GM21723 (cell line): ENCODE measurements at regions not wholly inside any gene's neighbourhood (a gene's known extent, or its start where the extent isn't known, plus 50 kb on each side); places are given as distances from the start of the nearest gene placed in this dataset.
"Not testable (repeated sequence)": the region's sequence is repeated elsewhere in the genome, so short reads cannot be mapped to it uniquely, and the experiment has no call there.

Experiments used
- ATAC-seq: cut with Tn5 transposase; IDR thresholded peaks from one replicate; pipeline ENCODE4 v1.9.1; 2021; ENCODE audit warnings: mild to moderate bottlenecking, moderate library complexity; ENCODE audit not compliant: unreplicated experiment

DNA sequence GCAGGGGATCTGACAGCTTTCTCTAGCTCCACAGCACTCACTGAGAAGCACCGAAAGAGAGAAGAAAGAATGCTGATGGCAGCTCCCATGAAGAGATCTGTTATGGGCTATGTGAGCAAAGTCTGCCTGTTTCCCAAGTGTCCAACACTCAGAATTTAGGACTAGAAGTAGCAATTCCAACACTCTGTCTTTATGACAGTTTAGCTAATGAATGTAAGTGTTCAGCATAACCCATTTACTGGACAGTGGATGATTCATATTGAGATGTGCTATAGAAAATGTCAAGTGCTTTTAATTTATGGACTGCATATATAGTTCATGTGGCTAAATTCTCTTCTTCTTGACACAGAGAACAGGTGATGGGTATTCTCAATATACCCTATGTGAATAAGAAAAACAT, 683.1 kb upstream of the ZNF608 start:
- no peak for ATAC-seq

DNA sequence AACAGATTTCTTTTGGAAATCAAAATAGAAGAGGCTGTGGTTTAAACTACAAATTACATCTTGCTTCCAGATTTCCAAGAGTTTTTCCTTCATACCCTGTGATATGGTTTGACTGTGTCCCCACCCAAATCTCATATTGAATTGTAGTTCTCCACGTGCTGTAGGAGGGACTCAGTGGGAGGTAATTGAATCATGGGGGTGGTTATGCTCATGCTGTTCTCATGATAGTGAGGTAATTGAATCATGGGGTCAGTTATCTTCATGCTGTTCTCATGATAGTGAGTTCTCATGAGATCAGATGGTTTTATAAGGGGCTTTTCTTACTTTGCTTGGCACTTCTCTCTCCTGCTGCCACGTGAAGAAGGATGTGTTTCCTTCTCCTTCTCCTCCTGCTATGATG, 687.0 kb upstream of the ZNF608 start:
- ATAC-seq = no peak

DNA sequence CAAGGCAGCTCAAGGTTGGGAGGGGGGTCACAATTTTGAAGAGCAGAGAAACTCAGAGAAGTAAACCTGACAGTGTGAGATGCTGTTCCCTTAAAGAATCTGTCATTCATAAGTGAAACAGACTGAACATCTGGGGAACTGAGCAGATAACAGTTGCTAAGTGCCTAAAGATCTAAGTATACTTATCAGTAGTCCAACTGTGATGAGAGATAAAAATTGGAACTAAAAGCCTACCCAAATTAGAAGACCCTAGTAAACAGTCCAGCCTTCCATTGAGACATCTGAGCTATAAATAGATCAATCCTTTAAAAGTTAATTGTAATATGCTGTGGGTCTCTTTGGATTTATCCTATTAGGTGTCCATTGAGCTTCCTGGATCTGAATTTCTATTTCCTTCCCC, 692.8 kb upstream of the ZNF608 start:
- no peak for ATAC-seq

DNA sequence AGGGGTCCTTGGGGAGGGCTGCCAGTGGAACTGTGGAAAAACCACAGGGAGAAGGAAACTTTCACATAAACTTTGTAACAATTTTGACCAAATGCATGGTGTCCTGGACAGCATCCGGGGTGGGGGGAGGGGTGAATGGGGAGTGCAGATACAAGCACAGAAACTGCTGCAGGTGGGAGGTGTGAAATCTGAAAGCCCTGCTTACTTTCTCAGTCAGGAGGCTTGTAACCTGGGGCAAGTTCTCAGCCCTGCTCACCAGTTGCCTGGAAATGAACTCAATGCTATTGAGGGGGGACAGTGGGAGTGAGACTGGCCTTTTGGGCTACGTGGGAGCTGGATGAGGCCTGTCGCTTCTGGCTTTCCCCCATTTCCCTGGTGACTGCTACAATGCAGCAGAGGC, 694.5 kb upstream of the ZNF608 start:
- ATAC-seq = no peak

DNA sequence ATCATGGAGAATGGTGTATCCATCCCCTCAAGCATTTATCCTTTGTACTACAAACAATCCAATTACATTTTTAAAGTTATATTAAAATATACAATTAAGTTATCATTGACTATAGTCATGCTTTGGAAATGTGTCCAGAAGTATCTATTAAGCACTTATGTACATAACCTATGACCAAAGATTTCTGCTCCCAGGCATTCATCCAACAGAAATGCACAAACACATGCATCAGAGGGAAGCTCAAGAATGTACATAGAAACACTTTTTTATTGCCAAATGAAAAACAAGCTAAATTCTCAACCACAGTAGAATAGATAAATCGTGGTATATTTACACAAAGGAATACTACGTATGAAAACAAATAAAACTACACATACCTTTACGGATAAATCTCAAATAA, 700.5 kb upstream of the ZNF608 start:
- no peak for ATAC-seq

DNA sequence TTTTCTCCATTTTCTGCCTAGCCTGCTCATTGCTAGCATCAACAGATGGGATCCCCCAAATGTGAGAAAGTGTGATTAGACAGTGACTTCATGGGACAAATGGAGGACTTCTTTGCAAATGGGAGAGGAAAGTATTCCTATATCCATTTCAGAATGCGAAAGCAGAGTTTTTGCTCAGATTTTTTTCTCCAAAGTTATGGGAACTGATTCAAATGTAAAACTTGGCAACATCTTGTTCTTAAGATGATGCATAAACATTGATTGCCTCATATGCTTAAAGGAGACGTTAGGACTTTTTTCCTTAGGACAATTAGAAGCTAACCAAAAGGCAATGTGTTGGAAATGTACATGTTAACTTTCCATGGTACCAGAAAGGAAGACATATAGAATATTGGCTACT, 704.3 kb upstream of the ZNF608 start:
- no peak for ATAC-seq

DNA sequence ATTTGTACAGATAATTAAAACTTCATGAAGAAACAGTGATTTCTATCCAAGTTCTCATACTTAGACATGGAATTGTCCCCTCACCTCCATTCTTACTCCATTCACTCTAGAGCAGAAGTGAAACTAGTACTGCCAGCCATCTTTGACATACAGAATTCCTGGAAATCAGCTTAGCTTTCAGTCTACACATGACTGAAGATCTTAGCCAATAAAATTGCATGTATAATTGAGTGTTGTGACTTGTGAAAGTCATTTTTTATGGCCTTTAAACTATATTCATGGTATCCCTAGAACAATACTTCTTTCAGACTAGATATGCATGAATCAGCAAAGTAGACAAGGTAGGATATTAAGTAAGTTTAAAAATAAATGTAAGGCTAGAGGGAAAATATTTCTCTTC, 705.2 kb upstream of the ZNF608 start:
- ATAC-seq = no peak

DNA sequence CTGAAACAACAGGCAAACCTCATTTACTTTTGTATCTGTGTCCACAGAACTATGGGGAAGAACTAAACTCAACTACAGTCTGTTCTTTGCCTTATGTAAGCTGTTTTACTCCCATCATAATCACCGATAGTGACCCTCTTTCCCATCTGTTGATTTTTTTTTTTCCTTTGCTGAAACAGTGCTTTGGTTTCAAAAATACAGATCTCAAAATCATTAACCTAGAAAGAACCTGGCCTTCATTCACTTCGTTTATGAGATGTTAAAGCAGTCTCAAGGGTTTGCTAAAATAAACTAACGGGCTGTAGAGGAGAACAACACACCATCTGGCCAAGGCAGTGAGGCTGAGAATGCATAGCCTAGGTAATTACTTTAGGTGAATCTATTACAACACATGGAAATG, 706.6 kb upstream of the ZNF608 start:
- ATAC-seq = no peak

DNA sequence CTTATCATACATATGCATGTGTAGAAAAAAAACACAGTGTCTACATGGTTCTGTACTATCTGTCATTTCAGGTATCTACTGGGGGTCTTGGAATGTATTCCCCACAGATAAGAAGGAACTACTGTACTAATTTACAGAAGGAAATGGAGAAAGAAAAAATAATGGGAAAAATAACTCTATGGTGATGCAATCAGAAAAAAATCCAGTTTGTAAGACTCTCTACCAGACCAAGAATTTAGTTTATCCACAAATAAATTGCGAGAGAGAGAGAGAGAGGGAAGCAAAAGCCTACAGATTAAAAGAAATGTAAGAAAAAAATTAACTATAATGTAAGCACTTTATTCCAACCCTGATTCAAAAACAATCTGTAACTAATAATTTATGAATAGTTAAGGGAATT, 708.6 kb upstream of the ZNF608 start:
- no peak for ATAC-seq

DNA sequence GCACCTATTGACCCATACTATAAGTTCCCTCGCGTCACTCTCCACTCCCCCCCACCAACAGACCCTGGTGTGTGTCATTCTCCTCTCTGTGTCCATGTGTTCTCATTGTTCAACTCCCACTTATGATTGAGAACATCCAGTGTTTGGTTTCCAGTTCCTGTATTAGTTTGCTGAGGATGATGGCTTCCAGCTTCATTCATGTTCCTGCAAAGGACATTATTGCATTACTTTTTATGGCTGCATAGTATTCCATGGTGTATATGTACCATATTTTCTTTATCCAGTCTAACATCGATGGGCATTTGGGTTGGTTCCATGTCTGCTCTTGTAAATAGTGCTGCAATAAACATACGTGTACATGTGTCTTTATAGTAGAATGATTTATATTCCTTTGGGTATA, 709.6 kb upstream of the ZNF608 start:
- ATAC-seq = not testable (repeated sequence)

DNA sequence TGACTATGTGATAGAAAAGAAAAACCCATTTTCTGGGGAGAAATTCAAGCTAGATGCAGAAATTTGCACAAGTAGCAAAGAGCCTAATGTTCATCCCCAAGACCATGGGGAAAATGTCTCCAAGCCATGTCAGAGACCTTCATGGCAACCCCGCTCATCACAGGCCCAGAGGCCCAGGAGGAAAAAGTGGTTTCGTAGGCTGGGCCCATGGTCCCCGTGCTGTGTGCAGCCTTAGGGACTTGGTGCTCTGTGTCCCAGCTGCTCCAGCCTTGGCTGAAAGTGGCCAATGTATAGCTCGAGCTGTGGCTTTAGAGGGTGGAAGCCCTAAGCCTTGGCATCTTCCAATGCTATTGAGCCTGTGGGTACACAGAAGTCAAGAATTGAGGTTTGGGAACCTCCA, 711.2 kb upstream of the ZNF608 start:
- ATAC-seq = no peak

DNA sequence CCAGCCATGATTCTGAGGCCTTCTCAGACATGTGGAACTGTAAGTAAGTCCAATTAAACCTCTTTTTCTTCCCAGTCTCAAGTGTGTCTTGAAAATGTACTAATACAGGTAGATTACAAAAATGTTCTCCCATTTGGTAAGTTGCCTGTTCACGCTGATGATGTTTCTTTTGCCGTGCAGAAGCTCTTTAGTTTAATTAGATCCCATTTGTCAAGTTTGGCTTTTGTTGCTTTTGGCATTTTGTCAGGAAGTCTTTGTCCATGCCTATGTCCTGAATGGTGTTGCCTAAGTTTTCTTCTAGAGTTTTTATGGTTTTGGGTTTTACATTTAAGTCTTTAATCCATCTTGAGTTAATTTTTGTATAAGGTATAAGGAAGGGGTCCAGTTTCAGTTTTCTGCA, 712.5 kb upstream of the ZNF608 start:
- not testable (repeated sequence) for ATAC-seq

DNA sequence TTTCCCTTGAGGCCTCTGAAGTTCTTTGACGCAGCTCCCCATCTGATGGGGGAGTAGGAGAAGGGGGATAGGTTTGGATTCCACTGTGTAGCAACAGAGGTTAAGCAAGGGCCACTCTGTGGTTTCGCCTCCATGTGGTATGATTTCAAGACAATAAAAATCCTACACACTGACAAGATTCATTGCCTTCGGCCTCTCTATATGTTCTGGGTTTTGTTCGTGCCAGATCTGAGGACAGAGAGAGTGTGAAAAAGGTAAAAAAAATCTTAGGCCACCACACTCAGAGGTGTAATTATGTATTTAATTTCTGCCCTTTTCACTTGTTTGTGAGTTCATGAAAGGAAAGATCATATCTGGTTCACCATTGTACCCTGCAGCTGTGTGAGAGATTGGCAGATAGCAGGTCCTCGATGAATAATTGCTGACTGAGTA, 715.2 kb upstream of the ZNF608 start:
- ATAC-seq = no peak

DNA sequence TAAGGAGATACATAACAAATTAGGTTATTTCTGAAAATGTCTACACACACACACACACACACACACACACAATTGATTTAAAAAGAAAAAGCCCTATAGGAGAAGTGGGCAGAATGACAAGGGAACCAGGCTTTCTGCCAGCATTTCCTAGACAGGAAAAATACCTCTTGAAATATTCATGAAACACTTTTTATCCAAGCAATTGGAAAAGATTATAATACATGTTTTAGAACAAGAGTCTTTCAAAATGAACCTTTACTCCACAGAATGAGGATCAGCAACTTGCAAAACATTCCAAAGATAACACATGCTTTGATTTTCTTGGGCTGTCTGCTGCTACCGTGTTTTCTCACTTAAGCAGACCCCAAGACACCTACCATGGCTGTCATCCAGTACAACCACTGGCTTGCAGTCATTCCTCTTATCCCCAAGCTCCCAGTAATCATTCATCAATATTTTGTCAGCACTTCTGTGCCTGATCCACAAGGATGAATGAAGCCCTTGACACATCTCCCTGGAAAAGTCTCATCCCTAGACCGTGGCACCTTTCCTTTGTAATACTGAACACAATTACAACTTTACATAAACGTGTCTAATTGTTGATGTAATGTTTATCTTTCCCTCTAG, 717.1 kb upstream of the ZNF608 start:
- no peak for ATAC-seq

DNA sequence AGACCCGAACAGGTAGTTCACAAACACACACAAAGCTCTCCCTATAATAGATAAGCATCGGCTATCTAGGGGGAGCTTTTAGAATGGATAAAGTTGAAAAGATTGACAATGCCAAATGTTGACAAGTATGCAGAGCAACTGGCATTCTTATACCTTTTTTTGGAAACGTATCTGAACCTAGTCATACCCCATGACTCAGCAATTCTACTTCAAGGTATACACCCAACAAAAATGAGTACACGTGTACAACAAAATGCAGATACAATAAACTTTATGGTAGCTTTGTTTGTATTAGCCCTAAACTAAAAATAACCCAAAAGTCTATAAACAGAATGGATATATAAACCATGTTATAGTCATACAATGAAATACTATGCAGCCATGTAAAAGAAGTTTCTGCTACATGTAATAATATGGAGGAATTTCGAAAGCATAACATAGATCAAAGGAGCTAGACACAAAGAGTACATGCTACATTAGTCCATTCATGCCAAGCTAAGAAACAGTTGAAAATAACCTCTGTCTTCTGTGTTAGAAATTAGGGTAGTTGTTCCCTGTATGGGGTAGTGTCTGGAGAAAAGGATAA, 718.5 kb upstream of the ZNF608 start:
- ATAC-seq = no peak

DNA sequence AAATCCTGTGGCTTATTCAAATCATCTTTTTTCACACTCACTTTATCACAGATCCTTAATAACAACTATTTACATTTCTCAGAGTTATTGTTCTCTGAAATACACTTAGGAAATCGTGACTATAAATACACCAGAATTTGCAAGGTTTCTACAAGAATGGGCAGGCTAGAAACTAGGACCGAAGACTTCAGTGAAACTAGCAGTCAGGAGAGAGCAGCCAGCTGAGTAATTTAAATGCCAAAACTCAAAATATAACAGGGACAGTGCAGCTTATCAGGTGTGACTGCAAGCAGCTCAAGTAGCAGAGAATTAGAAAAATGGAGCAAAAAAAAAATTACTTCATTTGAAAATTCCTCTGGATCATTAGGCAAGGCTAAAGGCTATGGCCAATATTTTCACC, 719.3 kb upstream of the ZNF608 start:
- ATAC-seq = no peak

DNA sequence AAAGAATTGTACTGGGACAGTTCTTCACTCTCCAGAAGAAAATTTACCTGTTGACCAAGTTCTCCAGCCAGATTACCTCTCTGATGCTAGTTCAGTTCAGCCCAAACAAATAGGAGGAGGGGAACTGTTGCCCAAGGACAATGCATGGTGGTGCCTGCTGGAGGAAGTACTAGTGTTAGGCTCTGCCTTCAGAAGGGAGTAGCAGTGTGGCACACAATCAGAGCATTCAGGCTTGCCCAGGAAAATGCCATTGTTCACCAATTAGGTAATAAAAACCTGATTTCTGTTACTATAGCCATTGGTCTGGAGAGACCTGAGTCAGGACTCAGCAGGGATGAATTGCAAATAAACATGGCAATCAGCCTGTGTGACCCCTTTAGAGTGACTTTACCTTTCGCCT, 720.8 kb upstream of the ZNF608 start:
- ATAC-seq = no peak

DNA sequence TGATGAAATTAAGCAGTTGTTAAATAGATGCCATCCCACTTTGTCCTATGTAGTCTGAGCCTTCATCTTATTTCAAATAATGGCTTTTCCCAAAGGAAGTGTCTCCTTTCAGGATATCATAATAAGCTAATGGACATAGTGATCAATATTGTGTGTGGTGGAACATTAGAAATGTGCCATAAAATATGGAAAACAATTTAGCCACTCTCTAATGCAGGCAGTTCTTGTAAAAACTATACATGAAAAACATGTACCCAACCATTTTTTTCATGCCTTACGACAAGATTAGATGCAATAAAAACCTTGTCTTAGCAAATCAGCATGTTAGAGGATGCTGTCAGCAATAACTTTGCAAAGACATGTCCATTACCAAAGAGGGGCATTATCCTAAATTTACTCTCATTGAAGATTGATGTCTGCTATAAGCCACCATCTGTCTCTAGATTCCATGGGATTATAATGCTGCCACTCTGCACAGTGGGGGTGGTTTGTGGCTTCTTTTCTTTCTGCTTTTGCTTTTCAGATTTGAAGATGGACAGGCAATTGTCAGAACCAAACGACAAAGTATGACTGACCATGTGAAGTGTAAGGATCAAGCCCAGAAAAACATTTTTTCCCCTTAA, 724.0 kb upstream of the ZNF608 start:
- no peak for ATAC-seq

DNA sequence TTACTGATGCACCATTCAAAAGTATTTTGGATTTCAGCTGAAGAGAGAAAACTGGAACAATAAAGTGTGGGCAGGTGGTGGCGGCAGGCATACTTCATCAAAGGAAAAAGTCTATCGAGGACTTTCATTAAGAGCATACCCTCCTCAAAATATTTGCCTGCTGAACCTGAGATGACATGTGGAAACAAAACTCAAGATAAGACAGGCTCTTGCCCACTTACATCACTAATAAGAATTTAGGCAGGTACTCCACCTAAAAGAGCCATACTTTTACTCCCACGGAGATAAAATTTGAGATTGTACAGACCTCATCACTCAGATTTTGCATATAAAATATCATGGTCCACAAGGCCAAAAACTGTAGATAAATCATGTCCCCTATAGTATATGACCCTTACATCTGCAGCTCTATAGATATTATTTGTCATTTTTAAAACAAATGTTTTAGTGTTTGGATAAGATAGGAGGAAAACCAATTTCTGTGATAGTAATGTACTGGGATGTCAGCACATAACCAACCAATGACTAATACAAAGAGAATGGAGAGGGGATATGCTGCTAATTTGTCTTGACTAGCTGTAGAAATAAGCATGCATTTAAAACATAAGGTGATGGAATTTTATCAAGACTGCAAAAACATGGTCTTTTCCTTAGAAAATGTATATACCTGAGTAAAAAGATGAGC, 730.6 kb upstream of the ZNF608 start:
- no peak for ATAC-seq

DNA sequence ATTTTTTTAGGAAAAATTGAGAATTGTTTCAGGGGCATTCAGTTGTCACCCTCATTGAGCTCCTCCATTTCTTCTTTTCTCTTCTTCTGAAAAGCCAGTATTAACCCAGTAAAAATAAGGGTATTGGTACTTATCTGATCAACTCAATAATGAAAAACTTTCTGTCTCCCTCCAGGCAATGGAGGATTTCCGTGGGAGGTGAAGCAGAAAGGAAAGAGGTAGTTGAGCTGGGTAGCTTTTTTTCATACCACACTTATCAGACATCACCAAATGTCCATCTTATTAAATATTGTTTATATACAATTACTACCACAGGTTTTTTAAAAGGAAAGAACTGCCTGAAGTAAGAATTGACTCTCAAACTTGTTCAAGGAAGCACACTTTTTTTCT, 731.1 kb upstream of the ZNF608 start:
- no peak for ATAC-seq

DNA sequence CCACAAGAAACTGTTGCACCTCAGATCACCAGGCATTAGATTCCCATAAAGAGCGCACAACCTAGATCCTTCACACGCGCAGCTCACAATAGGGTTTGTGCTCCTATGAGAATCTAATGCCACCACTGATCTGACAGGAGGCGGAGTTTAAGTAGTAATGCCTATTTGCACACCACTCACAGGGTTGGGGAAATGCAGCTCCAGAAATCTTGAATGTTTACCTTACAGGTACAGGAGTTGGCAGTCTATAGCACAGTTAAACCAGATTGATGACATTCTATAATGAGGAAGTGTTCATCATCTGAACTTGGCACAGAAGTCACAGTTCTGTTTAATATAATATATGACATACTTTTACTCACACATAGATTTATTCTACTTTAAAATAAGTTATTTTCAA, 732.2 kb upstream of the ZNF608 start:
- ATAC-seq = no peak

DNA sequence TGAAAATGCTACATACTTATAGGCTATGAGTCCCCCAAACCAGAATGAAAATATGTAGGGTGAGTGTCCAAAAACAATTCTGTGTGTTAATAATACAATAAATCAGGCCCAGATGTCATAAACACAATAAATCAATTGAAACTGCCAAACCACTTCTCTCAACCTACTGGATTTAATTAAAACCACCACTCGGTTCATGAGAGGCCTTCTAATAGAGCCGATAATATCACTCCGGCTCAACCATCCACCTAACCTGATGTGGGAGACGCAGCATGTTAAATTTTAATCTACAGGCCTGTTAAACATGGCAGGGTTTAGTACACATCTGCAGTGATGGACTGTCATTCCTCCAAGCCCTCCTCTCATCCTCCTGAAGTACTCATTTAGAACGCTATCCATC, 734.5 kb upstream of the ZNF608 start:
- ATAC-seq = no peak
